Right lobe of liver (tissue), 4 donors: ENCODE measurements at regions not wholly inside any gene's neighbourhood (a gene's known extent, or its start where the extent isn't known, plus 50 kb on each side); places are given as distances from the start of the nearest gene placed in this dataset.

Experiments
- POLR2A ChIP-seq: fragments of 450-650 bp; IDR thresholded peaks from one replicate; pipeline ENCODE4 v1.6.1; 2017; ENCODE audit warnings: antibody characterized with exemption, mild to moderate bottlenecking
- TF ChIP-seq, protein P1 (sequence below), 4 donors: fragments of 200-600 bp in 3 of 4; fragments of 450-650 bp in 1 of 4; IDR thresholded peaks; one replicate each; pipeline versions ENCODE4 v1.5.1 to v1.8.0; 2016 to 2022; ENCODE audit warnings: antibody characterized with exemption in 4 of 4, mild to moderate bottlenecking in 2 of 4
- donor health status: DM: no; HTN: no; CAD: no.
- donor health status: DM: no; HTN: no; CAD: no.
- donor health status: DM: no; HTN: yes; CAD: no.

DNA sequence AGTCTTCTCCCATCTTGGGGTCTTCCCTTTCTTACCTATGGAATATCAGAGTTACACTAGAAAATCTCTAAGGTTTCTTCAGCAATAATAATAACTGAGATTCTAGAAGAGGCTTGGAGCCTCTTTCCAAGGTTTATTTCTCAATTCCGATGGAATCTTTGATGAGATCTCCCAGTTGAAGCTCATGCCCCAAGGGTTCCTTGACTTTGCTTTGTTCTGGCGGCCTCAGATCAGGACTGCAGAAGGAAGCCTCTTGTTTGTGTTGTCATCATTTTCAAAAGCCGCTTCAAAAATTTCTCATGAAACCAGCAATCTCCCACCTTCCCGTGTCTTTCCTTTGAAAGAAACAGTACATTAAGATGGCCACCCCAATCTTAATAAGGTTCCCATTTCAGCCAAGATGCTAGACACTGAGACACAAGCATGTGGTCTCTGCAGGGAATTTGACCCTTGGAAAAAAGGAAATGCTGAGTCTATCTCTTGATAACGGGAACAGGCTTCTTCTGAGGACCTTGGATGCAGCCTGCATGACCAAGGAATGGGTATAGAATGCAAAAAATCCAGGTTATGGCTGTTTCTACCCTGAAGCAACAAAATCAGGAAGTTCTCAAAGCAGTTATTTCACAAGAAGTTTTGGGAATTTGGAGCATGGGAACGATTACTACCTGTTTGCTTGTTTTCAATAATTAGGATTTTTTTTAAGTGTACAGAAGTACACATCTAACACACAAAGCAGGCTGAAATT is 141.6 kb downstream of the CD24 start:
- TF ChIP-seq, protein P1, sequence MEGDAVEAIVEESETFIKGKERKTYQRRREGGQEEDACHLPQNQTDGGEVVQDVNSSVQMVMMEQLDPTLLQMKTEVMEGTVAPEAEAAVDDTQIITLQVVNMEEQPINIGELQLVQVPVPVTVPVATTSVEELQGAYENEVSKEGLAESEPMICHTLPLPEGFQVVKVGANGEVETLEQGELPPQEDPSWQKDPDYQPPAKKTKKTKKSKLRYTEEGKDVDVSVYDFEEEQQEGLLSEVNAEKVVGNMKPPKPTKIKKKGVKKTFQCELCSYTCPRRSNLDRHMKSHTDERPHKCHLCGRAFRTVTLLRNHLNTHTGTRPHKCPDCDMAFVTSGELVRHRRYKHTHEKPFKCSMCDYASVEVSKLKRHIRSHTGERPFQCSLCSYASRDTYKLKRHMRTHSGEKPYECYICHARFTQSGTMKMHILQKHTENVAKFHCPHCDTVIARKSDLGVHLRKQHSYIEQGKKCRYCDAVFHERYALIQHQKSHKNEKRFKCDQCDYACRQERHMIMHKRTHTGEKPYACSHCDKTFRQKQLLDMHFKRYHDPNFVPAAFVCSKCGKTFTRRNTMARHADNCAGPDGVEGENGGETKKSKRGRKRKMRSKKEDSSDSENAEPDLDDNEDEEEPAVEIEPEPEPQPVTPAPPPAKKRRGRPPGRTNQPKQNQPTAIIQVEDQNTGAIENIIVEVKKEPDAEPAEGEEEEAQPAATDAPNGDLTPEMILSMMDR (IDR thresholded peaks at IDR 0.05), result no peak
- no peak for TF ChIP-seq POLR2A
